Islet precursor cell (in vitro differentiated cells): ENCODE measurements at regions not wholly inside any gene's neighbourhood (a gene's known extent, or its start where the extent isn't known, plus 50 kb on each side); places are given as distances from the start of the nearest gene placed in this dataset.

ENCODE experiments used
- DNase-seq: peaks from one replicate; pipeline ENCODE4 v3.0.0-alpha.2; 2018

GRCh38 chr3:30269751-30270445 lies 336.5 kb upstream of the TGFBR2 start:
- DNase-seq, result no peak

DNA sequence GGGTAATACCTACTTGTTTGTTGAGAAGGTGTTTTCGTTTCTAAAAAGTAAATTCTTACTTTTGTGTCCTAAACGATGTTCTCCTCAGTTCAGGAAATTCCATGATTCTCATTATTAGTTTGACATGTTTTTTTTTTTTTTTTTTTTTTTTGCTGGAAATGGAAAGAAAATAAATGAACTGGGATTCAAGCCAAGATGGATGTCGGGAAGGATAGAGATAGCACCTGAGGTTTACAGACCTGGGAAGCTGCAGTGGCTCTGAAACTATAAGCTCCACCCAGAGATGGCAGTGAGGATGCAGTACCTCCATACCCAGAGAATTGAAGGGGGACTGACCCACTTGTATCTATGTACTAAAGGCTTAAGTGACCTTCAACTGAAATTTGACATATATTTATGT lies 334.6 kb upstream of the TGFBR2 start:
- DNase-seq, result no peak

DNA sequence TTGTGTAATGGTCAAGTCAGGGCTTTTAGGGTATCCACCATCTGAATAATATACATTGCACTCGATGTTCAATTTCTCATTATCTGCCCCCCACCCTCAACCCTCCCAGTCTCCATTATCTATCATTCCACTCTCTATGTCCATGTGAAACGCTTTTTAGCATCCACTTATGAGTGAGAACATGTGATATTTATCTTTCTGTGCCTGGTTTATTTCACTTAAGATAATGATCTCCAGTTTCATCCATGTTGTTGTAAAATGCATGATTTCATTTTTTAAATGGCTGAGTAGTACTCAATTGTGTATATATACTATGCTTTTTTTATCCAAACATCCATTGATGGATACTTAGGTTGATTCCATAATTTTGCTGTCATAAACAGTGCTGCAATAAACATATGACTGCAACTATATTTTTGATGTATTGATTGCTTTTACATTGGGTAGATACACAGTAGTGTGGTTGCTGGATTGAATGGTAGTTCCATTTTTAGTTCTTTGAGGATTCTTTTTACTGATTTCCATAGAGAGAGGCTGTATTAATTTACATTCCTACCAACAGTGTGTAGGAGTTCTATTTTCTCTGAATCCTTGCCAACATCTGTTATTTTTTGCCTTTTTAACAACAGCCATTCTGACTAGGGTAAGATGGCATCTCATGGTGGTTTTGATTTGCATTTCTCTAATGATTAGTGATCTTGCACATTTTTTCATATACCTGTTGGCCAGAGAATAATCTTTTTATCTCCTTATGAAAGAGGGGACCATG lies 332.9 kb upstream of the TGFBR2 start:
- no peak for DNase-seq

DNA sequence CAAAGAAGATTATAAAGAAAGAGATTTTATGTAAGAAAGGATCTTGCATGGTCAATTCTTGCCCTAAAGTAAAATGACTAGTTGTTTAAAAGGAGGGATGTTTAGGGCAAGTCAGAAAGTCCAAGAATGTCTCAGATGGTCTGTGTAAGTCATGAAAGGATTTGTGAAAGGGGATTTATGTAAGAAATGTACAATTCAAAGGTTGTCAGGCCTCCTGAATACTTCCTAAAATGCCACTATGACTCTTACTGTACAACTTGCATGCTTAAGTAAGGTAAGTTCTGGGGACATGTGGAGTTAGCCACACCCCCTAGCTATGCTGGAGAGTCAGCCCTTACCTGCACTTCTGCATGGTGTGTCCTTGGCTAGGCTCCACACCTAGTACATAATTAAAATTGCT lies 328.9 kb upstream of the TGFBR2 start:
- DNase-seq, result no peak

- DNase-seq, result no peak
Measured at GRCh38 chr3:30281526-30281925, 324.9 kb upstream of the TGFBR2 start.

- no peak for DNase-seq
Measured at GRCh38 chr3:30282154-30282696, 324.2 kb upstream of the TGFBR2 start.

- DNase-seq, result no peak
Measured at GRCh38 chr3:30285188-30286006, 321.0 kb upstream of the TGFBR2 start.

DNA sequence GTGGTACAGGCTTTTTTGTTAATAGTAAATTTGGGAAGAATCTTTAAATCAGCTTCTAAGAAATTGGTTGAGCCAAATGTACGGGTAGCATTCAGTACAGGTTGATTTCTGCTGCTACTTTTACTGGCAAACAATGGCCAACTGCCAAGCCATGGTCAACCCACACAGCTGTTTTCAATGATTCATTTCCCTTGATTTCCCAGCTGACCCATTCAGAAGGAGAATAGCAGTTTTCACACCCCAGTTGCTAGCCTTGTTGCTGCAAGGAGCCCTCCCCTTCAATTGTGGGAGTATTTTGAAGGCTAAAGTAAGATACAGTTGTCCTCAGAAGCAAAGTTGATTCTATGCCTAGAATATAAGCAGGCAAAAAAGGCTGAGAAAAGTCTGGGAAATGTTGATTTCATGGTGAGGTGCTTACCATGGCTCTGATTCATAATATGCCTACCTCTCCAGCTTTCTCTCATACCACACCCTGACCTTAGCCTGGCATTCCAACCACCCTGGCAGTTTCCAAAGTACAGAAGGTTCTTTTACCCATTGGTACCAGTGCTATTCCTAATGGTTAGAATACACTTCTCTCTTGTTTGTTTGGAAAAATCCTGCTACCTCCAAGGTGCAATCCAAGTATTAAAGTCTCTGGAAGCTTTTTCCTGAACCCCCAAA lies 320.3 kb upstream of the TGFBR2 start:
- DNase-seq, result no peak

- DNase-seq, result no peak
Measured at GRCh38 chr3:30286811-30287210, 319.6 kb upstream of the TGFBR2 start.

DNA sequence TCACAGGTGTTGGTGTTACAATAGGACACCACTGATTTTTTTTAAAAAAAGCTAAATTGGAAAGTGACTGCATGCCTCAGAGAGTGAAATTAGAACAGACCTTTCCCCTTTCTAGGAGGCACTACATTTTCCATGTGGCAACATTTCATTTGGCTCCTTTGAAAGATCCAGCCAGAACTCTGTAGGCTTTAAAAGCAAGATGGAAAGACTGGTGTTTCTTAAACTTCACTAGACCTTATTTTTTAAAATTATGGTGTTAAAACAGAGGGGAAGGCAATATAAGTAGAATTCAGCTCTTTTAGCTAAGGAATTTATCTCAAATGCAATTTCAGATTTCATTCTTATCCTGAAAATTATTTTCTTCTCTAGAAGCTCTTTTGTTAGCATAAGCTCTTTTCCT lies 317.6 kb upstream of the TGFBR2 start:
- DNase-seq, result no peak

GRCh38 chr3:30289324-30289723 lies 317.1 kb upstream of the TGFBR2 start:
- DNase-seq, result no peak

DNA sequence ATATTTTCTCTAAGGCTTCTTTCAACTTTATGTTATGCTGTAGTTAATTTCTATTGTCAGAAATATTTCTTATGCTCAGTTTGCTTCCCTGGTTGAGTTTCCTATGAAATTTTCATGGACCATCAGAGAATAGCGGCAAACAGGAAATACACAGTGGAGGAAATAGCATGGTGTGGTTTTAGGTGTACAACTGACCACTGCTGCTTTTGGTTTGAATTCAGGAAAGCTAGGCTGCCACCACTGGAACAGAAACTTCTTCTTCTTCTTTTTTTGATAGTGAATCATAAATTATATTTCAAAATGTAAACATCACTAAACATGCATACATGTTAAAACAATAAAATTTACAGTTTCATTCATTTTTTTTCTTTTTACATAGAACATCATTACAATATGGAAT lies 316.6 kb upstream of the TGFBR2 start:
- no peak for DNase-seq

DNA sequence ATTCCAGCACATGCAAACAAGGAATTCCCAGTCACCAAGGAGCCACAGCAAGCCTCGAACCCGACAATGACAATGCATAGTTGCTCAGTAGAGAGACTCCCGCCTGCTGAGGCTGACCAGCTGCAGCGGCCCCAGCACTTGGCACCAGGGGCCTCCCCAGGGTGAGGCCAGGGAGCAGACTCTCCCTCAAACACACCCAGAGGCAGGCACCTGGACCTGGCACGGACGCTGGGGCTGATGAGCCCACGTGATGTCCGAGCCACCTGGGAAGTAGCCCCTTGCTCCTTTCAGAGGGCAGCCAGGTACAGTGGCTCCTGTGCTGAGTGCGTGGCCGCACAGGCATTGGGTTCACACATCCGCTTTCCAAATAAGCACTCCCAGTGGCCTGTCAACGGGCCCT lies 315.9 kb upstream of the TGFBR2 start:
- DNase-seq, result no peak

- no peak for DNase-seq
Measured at GRCh38 chr3:30292192-30292893, 314.1 kb upstream of the TGFBR2 start.

DNA sequence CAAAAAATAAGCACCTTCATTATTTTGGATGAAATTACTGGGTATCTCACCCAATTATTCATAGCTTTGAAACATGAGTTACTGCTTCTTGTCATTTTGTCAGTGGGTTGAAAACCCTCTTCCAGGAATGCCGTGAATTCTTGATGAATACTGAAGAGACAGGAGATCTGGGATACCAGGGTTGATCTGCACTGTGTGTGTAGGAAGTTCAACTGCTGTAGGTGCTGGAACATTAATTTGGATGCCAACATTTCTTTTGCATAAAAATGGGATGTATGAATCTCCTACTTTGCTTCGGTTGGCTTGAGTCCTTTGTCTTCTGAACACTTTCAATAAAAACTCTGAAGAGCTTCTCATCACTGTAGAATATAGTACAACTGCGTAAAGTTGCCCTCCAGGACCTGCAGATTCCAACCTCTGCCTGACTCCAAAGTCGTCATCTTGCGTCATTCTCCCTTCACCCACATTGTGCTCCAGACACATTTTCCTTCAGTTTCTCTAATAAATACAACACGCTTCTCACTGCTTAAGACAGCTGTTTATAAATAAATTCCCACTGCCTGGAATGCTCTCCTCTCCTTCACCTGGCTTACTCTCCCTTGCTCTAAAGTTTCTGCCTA lies 312.7 kb upstream of the TGFBR2 start:
- DNase-seq, result no peak

- DNase-seq, result no peak
Measured at GRCh38 chr3:30294241-30294667, 312.1 kb upstream of the TGFBR2 start.

GRCh38 chr3:30297112-30297511 lies 309.3 kb upstream of the TGFBR2 start:
- DNase-seq, result no peak

DNA sequence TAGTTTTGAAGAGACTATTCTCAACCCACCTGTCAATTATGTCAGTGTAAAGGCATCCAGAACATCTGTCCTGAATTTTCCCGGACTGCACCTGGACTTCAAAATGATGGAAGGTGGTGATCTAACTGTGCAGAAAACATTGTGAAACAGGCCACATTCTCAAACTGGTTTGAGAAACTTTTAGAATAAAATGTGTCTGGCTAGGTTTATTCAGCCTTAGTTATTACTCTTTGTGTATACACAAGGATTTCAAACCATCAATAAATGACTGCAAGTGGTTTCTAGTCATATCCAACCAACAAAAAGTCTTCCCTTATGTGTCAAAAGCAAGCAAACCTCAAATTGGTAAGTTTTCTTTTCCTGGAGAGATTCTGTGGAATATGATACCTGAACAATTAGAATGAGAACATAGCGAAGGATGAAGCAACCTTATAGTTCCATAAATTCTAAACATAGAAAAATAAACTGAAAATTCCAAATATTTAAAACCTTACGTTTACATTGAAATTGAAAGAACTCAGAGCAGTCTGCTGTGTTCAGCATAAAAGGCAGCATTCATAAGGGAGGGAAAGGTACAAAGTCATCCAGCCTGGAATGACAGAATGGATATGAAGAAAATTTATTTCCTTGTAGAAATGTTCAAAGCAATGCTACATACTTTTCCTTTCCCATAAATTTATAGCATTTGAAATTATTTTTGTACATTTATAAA lies 306.6 kb upstream of the TGFBR2 start:
- DNase-seq, result no peak

DNA sequence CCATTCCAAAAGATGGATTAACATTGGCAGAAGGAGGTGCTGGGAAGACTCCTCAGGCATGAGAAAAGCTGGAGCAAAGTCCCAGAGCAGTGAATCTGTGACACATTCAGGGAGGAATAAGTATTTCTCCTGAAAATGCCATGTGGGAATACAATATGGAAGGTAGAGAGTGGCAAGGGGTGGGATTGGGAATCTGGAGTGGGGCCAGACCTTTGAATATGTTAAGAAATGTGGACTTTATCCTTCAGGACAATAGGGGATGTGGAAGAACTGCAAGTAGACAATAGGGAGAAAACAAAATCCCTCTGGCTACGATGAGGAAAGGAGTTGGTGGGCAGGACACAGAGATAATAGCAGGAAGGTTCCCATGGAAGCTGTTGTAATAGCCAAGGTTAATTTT lies 305.6 kb upstream of the TGFBR2 start:
- DNase-seq, result no peak

- no peak for DNase-seq
Measured at GRCh38 chr3:30302027-30302426, 304.4 kb upstream of the TGFBR2 start.

DNA sequence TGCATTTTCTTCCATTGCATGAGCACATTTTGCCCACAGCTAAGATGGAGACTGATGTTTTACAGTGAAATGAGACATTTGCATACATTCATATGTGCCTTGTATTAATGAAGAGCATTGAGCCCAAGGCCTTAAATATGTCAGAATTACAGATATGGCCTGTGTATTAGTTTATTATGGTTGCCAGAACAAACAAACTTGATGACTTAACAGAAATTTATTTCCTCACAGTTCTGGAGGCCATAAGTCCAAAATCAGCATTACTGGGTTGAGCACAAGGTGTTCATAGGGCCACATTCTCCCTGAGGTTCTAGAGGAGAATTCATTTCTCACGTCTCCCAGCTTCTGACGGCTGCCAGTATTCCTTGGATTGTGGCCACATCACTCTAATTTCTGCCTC lies 302.6 kb upstream of the TGFBR2 start:
- DNase-seq, result no peak
